ENCODE measurements at regions not wholly inside any gene's neighbourhood (a gene's known extent, or its start where the extent isn't known, plus 50 kb on each side); places are given as distances from the start of the nearest gene placed in this dataset.

- TF ChIP-seq EZH2 (IDR thresholded peaks at IDR 0.05): no peak
- TF ChIP-seq, protein P1, sequence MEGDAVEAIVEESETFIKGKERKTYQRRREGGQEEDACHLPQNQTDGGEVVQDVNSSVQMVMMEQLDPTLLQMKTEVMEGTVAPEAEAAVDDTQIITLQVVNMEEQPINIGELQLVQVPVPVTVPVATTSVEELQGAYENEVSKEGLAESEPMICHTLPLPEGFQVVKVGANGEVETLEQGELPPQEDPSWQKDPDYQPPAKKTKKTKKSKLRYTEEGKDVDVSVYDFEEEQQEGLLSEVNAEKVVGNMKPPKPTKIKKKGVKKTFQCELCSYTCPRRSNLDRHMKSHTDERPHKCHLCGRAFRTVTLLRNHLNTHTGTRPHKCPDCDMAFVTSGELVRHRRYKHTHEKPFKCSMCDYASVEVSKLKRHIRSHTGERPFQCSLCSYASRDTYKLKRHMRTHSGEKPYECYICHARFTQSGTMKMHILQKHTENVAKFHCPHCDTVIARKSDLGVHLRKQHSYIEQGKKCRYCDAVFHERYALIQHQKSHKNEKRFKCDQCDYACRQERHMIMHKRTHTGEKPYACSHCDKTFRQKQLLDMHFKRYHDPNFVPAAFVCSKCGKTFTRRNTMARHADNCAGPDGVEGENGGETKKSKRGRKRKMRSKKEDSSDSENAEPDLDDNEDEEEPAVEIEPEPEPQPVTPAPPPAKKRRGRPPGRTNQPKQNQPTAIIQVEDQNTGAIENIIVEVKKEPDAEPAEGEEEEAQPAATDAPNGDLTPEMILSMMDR (IDR thresholded peaks at IDR 0.05): no peak
- TF ChIP-seq EZH2phosphoT487 (IDR thresholded peaks at IDR 0.05): no peak
Measured at GRCh38 chr18:60003610-60004185, 103.9 kb downstream of the PMAIP1 start.
